Daoy (cell line): ENCODE measurements at regions not wholly inside any gene's neighbourhood (a gene's known extent, or its start where the extent isn't known, plus 50 kb on each side); places are given as distances from the start of the nearest gene placed in this dataset.
"Not testable (repeated sequence)": the region's sequence is repeated elsewhere in the genome, so short reads cannot be mapped to it uniquely, and the experiment has no call there.

Experiments used
- DNase-seq: peaks from one replicate; pipeline ENCODE4 v3.0.0-alpha.2; 2015; ENCODE audit warnings: low read depth

DNA sequence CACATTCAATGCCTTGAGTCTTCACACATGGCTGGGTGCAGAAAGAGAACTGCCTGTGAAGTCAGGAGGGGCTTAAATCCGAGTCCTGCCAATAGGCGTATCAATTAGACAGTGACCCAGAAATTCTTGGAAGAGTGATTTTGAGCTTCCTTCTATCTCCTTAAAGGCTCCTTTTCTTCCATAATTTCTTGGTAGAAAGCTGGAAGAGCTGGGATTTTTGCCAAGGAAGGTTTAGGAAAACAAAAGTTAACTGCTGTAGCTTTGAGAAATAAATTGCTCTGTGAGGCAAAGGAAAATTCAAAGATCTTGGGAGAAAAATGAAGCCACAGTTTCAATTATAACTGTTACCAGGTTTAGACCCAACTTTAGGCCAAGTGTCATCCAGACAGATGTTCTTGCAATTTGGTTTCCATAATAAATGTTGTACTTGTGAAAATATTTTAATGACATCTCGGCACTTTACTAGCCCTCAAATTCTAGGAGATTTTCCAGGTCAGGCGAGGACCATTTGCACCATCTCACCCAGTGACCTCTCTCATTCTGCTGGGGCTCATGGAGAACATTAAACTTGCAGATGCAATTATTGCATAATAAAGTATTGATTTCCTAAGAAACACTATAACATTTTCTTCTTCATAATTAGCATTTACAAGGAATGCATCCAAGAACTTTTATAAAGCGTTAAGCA lies 329.7 kb upstream of the MEIS1 start:
- DNase-seq = no peak

DNA sequence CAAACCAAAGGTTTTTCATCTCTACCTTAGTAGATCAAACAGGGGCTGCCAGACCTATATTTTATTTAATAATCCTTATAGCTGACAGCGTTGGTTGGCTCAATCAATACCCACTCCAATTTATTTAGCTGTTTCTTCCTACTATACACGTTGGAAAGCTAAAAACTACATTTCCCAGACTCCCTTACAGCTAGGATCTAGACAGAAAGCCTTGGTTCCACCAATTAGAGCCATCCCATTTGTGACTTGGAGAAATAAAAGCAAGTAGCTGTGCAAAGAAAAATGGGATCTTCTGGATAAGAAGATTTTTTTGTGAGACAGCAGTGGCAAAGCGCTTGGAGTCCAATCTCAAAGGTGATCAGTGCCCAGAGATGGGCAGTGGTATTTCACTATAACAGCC lies 331.3 kb upstream of the MEIS1 start:
- no peak for DNase-seq

DNA sequence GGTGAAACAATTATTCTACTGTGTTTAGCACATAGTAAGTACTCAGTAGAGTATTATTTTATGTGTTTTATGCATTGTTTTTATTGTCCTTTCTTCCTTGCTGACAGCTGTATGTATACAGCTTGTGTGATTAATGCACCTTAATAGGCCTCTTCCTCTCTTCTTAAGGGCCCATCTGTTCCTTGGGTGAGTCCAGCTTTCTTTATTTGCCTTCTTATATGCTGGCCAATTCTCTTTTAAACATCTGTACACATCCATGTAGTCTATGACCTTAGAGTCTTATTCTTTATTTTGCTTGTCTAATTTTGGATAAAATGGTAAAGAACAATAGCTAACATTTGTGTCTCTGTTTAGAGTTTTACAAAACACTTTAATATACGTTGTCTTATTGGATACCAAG lies 333.7 kb upstream of the MEIS1 start:
- DNase-seq = no peak

DNA sequence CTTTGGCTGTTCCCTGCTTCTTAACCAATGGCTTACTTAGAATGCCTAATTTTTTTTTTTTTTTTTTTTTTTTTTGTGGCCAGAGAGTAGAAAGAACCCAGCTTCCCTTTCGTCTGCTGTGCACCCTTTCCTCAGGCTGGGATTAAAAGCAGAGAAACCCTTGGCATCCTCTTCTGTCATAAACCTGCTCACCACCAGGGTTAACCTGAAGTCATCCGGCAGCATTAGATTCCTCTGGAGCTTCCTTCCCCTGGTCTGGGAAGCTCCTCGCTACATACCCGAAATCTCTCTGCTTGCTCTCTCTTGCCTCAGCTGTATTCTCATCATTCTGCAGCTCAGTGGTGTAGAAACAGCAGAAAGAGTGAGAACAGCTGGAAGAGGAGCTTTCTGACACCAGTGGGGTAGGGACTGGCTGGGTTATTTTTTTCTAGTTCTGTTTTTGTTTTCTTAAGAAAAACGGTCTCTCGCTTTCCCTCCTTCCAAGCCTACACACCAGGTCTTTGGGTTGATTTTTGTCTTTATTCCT lies 339.0 kb upstream of the MEIS1 start:
- DNase-seq = no peak

DNA sequence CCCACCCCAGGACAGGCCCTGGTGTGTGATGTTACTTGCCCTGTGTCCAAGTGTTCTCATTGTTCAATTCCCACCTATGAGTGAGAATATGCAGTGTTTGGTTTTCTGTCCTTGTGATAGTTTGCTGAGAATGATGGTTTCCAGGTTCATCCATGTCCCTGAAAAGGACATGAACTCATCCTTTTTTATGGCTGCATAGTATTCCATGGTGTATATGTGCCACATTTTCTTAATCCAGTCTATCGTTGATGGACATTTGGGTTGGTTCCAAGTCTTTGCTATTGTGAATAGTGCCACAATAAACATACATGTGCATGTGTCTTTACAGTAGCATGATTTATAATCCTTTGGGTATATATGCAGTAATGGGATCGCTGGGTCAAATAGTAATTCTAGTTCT lies 340.2 kb upstream of the MEIS1 start:
- DNase-seq = not testable (repeated sequence)

DNA sequence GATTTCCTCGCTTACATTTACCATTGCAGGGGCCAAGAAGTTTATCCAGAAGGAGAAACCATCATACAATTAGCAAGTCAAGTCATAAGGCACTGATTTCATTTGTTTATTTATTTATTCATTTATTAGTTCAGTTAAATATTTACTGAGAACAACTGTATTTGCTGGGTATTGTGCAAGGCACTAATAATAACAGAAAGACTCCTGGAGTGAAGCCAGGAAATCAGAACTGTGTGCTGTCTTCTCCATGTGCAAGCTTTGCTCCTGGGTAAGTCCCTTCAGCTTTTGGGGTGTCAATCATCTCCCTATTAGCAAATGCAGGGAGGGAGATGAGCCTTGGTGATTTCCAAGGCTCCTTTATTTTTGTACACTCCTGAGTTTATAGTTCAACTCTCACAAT lies 341.6 kb upstream of the MEIS1 start:
- DNase-seq = no peak

DNA sequence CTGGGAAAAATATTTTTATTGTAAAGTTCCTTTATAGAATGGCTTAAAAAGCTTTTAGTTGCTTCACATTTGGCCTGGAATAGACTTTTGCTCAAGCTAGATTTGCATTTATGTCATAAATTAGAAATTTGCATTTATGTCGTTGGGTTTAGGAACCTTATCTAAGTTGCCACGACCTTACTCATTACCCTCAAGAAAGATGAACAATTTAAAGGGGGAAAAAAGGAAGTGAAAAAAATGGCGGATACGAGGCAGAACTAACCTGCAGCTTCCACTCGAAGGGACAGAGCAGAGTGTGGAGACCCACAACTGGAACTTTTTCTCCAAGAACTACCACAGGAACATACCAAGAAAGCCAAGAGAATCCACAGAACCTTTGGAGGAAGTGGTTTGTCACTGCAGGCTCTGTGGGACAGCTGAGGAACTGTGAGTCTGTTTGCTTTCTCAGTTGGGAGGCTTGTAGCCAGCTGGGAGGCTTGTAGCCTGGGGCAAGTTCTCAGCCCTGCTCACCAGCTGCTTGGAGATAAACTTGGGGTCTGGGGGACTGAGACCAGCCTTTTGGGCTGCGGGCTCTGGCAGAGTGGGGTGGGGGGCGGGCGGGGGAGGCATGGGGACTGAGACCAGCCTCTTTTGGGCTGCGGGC lies 349.9 kb upstream of the MEIS1 start:
- DNase-seq = peak; percentile 4

DNA sequence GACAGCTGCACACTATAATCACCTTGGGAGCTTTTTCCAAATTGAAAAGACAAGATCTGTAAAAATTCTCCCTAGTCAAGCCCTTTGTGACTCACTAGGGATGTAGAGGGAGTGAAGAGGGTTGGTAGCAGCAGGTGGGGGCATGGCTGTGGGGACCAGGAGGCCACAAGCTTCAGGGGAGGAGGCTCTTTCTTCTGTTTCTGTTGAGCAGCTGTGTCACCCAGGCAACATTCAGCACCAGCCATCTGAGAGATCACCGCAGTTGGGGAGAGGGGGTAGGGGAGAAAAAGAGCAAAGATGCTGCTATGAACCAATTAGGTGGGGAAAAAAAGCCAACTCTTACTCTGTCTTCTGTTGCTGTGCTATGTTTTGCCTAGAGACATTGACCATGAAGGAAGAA lies 352.3 kb upstream of the MEIS1 start:
- DNase-seq = no peak

DNA sequence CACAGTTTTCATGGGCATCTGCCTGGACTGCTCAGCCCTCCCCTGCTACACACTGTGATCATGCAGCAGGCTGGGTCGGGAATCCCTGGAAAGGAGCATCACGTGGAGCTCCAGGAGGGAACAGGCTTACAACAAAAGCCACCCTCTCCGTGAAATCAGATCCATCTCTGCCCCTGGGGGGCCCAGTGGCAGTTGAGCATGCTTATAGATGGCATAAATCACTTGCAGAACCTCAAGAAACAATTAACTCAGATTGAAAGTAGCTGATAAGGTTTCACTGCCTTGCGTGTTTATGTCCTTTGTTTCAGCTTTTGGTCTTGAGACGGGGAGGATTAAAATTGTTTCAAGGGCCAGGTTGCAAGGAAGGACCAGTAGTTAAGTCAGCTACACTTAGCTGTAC lies 354.8 kb upstream of the MEIS1 start:
- peak; percentile 8 for DNase-seq

DNA sequence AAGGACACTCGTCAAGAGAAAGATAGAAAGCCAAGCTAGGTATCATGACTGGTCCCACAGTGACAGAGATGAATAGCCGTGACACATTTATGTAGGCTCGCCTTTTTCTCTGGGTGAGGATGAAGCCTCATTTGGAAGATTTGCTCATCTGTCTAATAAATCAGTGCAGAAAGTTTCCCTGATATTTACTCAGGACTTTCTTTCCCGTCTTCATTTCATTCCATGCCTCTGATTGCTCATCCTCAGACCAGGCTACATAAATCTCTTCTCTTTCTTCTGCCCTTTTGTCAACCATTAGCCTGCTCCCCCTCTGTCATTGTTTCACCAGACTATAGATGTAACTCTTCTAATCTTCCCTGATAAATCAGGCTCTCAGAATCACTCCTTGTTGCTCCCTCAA lies 361.8 kb upstream of the MEIS1 start:
- DNase-seq = no peak

DNA sequence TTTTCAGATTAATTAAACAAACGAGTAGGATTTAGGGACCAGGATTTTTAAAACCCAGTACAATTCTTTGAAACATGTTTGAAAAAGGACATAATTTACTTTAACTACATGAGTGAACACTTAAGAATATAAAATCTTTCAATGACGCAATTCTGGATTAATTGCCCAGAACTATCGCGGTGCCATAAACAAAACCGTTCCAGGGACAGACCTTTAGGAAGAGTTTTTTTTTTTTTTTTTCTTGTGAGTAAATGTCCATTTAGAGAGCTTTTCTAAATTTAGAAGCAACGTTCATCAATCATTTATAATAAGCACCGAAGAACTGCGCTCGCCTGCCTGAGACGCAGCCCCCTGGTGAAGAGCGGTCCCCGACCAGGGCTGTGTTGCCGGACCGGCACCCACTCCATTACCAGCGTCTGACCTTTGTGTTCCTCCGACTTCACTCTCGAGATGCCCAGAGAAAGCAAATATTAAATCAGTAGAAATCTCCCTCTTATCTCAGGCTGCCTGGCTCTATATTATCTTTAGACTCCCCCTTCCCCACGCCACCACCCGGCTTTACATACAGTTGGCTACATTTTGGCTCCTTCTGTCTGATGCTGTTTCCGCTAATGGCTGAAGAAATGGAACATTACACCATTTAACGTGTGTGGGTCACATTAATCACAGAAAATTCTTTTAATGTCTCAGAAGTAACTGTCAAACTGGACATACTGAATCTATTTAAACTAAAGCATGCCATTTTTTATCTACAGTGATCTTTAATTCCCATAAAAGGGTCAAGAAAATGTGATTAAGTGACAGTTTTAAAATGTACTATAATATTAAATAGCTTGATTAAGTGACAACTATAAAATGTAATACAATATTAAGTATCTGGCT lies 364.0 kb upstream of the MEIS1 start:
- DNase-seq = no peak

DNA sequence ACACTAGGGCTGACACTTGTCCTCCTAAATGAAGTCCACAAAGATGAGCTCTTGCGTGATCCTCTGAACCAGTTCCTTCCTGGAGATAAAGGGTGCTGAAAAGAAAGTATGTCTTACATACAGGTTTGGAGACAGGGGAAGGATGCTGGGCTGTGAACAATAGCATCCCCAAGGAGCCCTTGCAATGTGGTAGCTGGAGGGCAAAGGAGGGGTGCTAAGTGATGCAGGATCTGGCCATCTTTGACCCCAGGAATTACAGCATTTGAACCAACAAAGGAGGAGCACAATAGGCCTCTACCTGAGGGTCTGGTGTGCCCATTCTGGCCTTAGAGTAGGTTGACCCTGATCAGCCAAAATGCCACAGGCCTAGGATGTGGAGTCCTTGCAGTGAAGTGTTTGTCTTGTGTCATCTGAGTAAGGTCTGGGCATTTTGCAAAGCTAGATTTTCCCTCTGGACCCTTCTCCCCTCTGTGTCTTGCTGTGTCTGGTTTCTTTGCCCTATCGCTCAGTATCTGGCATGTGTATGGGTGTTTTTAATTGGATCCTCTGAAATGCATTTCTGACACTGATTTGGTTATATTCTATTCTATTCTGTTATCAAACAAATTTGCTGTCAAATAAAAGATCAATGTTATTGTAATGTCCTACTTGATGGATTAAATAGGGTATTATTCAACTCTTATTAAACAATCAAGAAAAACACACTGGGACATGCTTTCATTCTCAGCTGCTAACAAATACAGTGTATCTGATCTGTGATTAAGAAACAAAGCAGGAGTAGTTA lies 364.8 kb upstream of the MEIS1 start:
- DNase-seq = no peak

DNA sequence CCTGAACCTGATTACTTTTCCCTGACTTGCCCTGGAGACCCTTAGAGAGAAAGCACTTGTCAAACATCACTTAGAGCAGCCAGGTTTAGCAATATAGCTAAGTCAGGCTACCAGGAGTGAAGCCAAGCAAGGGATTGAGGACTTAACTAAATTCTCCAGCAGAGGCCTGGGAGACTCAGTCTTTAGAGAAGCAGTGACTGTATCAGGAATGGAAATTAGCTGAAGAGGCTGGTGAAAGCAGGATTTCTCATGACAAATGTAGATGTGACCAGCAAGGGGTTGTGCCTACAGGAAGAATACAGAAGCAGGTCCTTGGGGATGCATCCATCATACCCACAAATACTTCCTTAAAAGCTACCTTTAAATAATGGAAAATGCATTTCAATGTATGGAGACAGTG lies 368.9 kb upstream of the MEIS1 start:
- no peak for DNase-seq

DNA sequence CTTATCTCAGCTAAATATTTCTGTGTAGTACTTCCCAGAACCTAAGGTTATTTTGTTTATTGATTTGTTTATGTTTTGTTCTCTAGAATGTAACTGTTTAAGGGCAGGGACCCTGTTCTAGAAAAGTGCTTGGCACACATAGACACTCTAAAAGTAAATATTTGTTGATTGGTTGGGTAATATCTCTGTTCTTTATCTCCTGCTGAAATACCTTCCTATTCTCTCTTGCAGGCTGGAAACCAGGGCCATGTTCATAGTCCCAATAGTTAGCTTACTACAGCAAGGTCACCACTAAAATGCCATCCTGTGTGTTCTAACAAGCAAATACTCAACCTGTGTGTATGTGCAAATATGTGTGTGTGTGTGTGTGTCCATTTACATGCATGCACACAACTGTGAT lies 375.6 kb upstream of the MEIS1 start:
- DNase-seq = no peak

DNA sequence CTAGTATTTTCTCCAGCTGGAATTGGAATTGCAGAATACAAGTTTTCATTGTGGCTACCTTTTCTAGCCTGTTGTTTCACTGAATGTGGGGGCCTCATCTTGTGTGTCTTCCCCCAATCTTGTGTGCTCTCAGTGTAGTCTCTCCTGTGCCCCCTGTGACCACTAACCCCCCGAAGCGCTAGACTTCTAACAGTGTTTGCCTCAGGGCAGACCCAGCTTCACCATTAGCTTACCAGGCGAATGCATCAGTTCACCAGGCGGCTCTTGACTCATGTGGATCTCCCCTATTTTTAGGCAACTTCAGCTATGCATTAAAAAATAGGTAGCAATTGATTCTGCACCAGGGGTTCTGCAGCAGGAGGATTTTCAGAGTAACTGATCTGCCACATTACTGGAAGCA lies 376.2 kb upstream of the MEIS1 start:
- DNase-seq = no peak

DNA sequence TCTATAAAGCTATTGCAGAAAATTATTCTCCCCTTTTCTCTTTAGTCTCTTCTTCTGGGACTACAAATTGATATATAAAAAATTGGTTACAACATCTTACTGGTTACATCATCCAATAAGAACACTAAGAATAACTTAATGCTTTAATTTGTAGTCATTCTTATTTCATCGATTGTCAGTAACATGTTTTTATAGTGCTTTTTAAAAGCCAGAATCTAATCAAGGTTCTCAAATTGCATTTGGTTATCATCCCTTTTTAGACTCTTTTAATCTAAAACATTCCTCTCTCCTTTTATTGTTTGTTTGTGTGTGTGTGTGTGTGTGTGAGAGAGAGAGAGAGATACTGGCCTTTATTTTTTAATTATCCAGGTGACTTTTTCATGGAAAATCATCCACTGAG lies 377.1 kb upstream of the MEIS1 start:
- DNase-seq = no peak

DNA sequence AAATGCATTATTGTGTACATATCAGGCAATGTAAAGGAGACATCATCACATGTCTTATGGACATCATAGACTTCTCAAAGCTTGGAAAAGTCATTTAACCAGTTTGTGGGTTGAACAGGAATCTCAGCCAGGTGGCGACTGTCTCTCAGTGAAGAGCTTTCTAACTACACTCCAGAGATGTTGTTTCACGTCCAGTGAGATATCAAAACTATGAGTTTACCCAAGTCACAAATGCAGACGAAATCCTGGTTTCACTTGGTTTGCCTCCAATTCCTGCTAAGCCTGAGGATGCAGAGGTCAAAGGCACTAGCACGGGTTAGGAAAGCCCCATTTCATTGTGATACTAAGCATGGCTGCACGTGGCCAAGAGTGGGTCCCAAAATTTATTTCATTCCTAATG lies 384.5 kb upstream of the MEIS1 start:
- no peak for DNase-seq

DNA sequence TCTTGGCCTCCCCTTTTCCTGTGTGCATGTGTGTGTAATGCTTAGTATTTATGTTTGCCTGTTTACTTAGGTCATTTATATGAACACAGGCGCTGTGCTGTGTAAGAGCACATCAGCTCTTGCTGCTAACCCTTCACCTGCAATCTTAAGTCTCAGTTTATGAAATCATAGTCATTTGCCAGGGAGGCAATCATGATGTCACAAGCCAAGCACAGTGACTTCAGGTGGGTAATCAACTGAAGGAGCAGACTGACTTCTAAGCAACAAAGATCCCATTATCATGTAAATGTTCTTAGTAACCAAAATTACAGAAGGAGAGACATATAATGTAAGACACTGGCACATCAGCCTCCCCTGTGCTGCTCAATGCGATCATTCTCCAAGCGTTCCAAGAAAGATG lies 386.3 kb upstream of the MEIS1 start:
- no peak for DNase-seq

DNA sequence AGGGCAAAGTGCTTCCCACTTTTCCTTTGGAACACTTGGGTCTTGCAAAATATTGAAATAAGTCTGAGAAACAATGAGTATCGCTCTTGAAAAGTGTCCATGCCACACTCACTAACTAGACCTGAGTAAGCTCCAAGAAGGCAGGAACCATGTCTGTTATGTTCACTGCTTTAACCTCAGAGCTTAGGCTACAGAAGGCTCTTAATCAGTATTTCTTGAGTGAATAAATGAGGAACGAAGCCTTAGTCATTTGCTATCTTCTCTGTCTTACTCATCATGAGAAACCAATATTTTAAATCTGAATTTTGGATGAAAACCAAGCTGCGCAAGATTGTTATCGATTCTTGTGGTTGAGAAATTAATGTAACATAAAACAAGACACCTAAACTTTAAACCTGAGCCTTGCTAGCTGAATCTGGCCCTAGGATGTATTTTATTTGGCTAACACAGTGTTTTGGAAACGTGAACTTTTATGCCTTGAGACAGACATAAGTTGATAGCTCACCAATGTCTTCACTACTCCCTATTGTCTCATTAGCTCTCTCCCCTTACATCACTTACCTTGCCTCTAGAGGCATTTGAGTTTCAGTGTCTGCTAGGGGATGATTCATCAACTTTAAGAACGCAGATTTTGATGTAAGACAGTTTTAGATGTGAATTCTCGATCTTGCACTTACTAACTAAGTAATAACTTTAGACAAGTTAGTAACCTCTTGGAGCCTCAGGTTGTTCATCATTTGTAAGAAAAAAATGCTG lies 392.8 kb upstream of the MEIS1 start:
- no peak for DNase-seq

DNA sequence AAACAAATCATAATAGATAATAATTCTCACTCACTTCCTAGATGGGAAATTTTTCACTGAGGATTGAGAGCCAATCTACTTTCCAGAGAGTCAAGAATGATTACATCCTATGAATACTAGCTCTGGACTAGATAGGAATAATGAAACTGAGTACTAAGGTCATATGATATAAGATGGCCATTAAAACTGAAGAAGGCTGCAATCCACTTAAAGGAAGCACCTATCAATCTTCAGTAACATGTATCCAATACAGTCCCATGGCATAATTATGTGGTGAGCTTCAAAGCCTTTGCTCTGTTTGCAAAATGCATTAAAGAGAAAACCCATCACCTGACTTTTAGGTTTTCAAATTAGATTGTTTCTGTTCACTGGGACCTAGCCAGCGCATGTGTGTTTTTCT lies 398.0 kb upstream of the MEIS1 start:
- no peak for DNase-seq

DNA sequence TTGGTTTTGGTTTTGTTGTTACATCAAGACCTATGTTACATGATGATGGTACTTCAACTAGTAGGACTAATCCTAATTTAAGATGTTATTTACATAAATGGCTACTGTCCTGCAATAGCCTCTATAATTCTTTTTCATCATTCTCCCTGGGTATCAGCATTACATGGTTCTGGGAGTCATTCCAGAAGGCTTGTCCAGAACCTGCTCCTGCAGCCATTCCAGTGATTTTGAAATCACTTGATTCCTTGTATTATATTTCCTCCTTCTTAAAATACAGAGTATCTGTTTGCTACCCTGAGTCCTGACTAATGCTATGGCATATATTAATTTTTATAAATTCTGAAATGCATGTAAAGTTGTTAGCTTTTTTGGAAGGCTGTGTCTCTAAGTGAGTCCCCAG lies 400.5 kb upstream of the MEIS1 start:
- DNase-seq = no peak
